Fibroblast of mammary gland (primary cell): ENCODE measurements at regions not wholly inside any gene's neighbourhood (a gene's known extent, or its start where the extent isn't known, plus 50 kb on each side); places are given as distances from the start of the nearest gene placed in this dataset.
A peak's percentile ranks its signal among the peaks of the same experiment; 100 is the strongest.

ENCODE experiments used
- DNase-seq: peaks from one replicate; pipeline ENCODE4 v3.0.0-alpha.2; 2010; ENCODE audit warnings: low read depth
- H3K4me3 ChIP-seq: 2 replicates; pipeline ENCODE4 v1.5.1; 2011; ENCODE audit warnings: low read depth, mild to moderate bottlenecking, low read length, moderate library complexity; ENCODE audit not compliant: control insufficient read depth
- CTCF ChIP-seq: conservative IDR thresholded peaks from 2 replicates; pipeline ENCODE4 v1.5.1; 2011; ENCODE audit warnings: low read depth, low read length, inconsistent platforms; ENCODE audit not compliant: control insufficient read depth, insufficient read depth

- no peak for TF ChIP-seq CTCF
- peak; percentile 72 for DNase-seq
- H3K4me3 ChIP-seq, result no peak overlapping the region
Measured at GRCh38 chr1:55490547-55490946, 275.4 kb upstream of the USP24 start.

GRCh38 chr1:55484173-55484572, 269.0 kb upstream of the USP24 start:
- no peak for TF ChIP-seq CTCF
- DNase-seq, result no peak
- H3K4me3 ChIP-seq, result no peak overlapping the region

GRCh38 chr1:55483523-55483922, 268.4 kb upstream of the USP24 start:
- no peak overlapping the region for H3K4me3 ChIP-seq
- peak; percentile 9 for TF ChIP-seq CTCF
- DNase-seq, result no peak

GRCh38 chr1:55481634-55482033, 266.5 kb upstream of the USP24 start:
- DNase-seq, result peak; percentile 87
- TF ChIP-seq CTCF, result no peak
- H3K4me3 ChIP-seq, result no peak overlapping the region

GRCh38 chr1:55480029-55480795, 265.0 kb upstream of the USP24 start:
- TF ChIP-seq CTCF, result no peak
- no peak overlapping the region for H3K4me3 ChIP-seq
- DNase-seq, result no peak

- peak; percentile 38 for TF ChIP-seq CTCF
- peak; percentile 63 for DNase-seq
Measured at GRCh38 chr1:55478742-55479141, 263.6 kb upstream of the USP24 start.

More at GRCh38 chr1:55478742-55479141, 263.6 kb upstream of the USP24 start:
- H3K4me3 ChIP-seq, result no peak overlapping the region
